PC-3 (cell line): ENCODE measurements at regions not wholly inside any gene's neighbourhood (a gene's known extent, or its start where the extent isn't known, plus 50 kb on each side); places are given as distances from the start of the nearest gene placed in this dataset.
A peak's percentile ranks its signal among the peaks of the same experiment; 100 is the strongest.

Experiments
- ATAC-seq: fragments of 200-7000 bp; cut with Tn5 transposase; 2 replicates; pipeline ENCODE4 v1.9.1; 2020; ENCODE audit warnings: mild to moderate bottlenecking, moderate library complexity
- BruUV-seq: library from RNA; stranded (reverse); fragments of 400-500 nt; replicated peaks from 2 replicates; lab custom pipeline; 2021; lab: Mats Ljungman, UMichigan
- CTCF ChIA-PET: fragments of 300-600 bp; sonication (Branson Sonifier 250); formaldehyde crosslinking; loops from one replicate; lab custom pipeline; 2022; ENCODE audit warnings: antibody characterized with exemption; lab: Charles Lee
- POLR2A ChIA-PET: fragments of 300-600 bp; sonication (Branson Sonifier 250); formaldehyde crosslinking; loops from one replicate; lab custom pipeline; 2022; ENCODE audit warnings: antibody characterized with exemption; ENCODE audit not compliant: unreplicated experiment; lab: Charles Lee
- DNase-seq: peaks from one replicate; pipeline ENCODE4 v3.0.0-alpha.2; 2015
- H2AFZ ChIP-seq: fragments of 300-600 bp; sonication (generic); 2 replicates; pipeline ENCODE4 v1.6.0; 2016; ENCODE audit warnings: antibody characterized with exemption, low read length
- H3F3A ChIP-seq: fragments of 300-600 bp; sonication (generic); one replicate; pipeline ENCODE4 v1.6.0; 2017; ENCODE audit warnings: antibody characterized with exemption, low read length, control low read depth, mild to moderate bottlenecking; ENCODE audit not compliant: unreplicated experiment
- H3K27ac ChIP-seq: fragments of 300-600 bp; sonication (generic); 2 replicates; pipeline ENCODE4 v1.5.1; 2016; ENCODE audit warnings: mild to moderate bottlenecking, low read length
- H3K27me3 ChIP-seq: fragments of 300-600 bp; sonication (generic); 2 replicates; pipeline ENCODE4 v1.6.1; 2016; ENCODE audit warnings: low read length, mixed read lengths
- H3K36me3 ChIP-seq: fragments of 300-600 bp; sonication (generic); 2 replicates; pipeline ENCODE4 v1.6.1; 2016; ENCODE audit warnings: low read depth, mixed run types, low read length, mixed read lengths
- H3K4me1 ChIP-seq: fragments of 300-600 bp; sonication (generic); 2 replicates; pipeline ENCODE4 v1.5.1; 2016; ENCODE audit warnings: low read length; ENCODE audit not compliant: insufficient read depth
- H3K4me2 ChIP-seq: fragments of 300-600 bp; sonication (generic); 2 replicates; pipeline ENCODE4 v1.6.0; 2016; ENCODE audit warnings: low read length
- H3K4me3 ChIP-seq: fragments of 300-600 bp; sonication (generic); 2 replicates; pipeline ENCODE4 v1.5.1; 2016; ENCODE audit warnings: mild to moderate bottlenecking, low read length, mixed read lengths
- H3K79me2 ChIP-seq: fragments of 300-600 bp; sonication (generic); 2 replicates; pipeline ENCODE4 v1.6.1; 2017; ENCODE audit warnings: low read length, mixed read lengths
- H3K9ac ChIP-seq: fragments of 300-600 bp; sonication (generic); 2 replicates; pipeline ENCODE4 v1.6.0; 2016; ENCODE audit warnings: mild to moderate bottlenecking, low read length
- H3K9me2 ChIP-seq: fragments of 300-600 bp; sonication (generic); replicated peaks from 2 replicates; pipeline ENCODE4 v1.6.1; 2016; ENCODE audit warnings: mixed run types, low read length, mixed read lengths
- H3K9me3 ChIP-seq: fragments of 300-600 bp; sonication (generic); 2 replicates; pipeline ENCODE4 v1.6.1; 2016; ENCODE audit warnings: low read length, mixed read lengths
- H4K20me1 ChIP-seq: fragments of 300-600 bp; sonication (generic); 2 replicates; pipeline ENCODE4 v1.6.1; 2016; ENCODE audit warnings: low read length, mixed read lengths
- EZH2 ChIP-seq: fragments of 300-600 bp; sonication (generic); IDR thresholded peaks from one replicate; pipeline ENCODE4 v1.6.1; 2017; ENCODE audit warnings: antibody characterized with exemption, mild to moderate bottlenecking, low read length; ENCODE audit not compliant: unreplicated experiment
- EZH2phosphoT487 ChIP-seq: fragments of 300-600 bp; sonication (generic); IDR thresholded peaks from 2 replicates; pipeline ENCODE4 v1.6.1; 2018; ENCODE audit warnings: mild to moderate bottlenecking, antibody characterized with exemption, low read length, borderline replicate concordance
- intact Hi-C: fragments of 100-400 bp; cut with micrococcal nuclease; formaldehyde crosslinking; loops from 2 replicates; pipeline ENCODE4 v1.9.0; 2023
- TF ChIP-seq, protein P1 (sequence below): fragments of 300-600 bp; sonication (generic); conservative IDR thresholded peaks from 2 replicates; pipeline ENCODE4 v1.5.1; 2017; ENCODE audit warnings: antibody characterized with exemption, low read depth, mild to moderate bottlenecking, low read length

DNA sequence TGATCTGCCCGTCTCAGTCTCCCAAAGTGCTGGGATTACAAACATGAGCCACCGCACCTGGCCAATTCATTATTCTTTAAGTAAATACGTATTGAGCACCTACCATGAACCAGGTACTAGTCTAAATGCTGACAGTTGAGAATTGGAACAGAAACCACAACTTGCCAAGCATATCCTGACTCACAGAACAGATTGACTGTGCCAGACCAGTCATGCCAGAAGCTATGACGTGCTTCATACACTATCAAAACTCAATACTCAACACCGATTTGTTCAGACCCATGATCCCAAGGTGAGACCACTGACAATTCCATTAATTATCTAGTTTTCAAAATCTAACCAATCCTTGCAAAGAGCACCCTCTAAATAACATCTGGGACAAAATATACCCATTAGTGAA lies 148.6 kb downstream of the B3GNT2 start:
- H3K27me3 ChIP-seq, result no peaks in the 10 kb centered on the region
- TF ChIP-seq EZH2 (no peak), EZH2phosphoT487 (no peak)
- TF ChIP-seq, protein P1, sequence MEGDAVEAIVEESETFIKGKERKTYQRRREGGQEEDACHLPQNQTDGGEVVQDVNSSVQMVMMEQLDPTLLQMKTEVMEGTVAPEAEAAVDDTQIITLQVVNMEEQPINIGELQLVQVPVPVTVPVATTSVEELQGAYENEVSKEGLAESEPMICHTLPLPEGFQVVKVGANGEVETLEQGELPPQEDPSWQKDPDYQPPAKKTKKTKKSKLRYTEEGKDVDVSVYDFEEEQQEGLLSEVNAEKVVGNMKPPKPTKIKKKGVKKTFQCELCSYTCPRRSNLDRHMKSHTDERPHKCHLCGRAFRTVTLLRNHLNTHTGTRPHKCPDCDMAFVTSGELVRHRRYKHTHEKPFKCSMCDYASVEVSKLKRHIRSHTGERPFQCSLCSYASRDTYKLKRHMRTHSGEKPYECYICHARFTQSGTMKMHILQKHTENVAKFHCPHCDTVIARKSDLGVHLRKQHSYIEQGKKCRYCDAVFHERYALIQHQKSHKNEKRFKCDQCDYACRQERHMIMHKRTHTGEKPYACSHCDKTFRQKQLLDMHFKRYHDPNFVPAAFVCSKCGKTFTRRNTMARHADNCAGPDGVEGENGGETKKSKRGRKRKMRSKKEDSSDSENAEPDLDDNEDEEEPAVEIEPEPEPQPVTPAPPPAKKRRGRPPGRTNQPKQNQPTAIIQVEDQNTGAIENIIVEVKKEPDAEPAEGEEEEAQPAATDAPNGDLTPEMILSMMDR, result no peak
- no peak overlapping the region for H3K4me3 ChIP-seq
- CTCF ChIA-PET, result no interaction called here
- no peak overlapping the region for H3K4me2 ChIP-seq
- H3K9me2 ChIP-seq, result no peaks in the 10 kb centered on the region
- H3K9ac ChIP-seq, result no peak overlapping the region
- POLR2A ChIA-PET, result no interaction called here
- DNase-seq, result peak; percentile 89
- H3K79me2 ChIP-seq, result no peaks in the 10 kb centered on the region
- peak; percentile 92 for ATAC-seq
- H3K27ac ChIP-seq, result no peak overlapping the region
- H3F3A ChIP-seq, result no peaks in the 10 kb centered on the region
- no peaks in the 10 kb centered on the region for H3K36me3 ChIP-seq
- H3K9me3 ChIP-seq, result no peaks in the 10 kb centered on the region
- H2AFZ ChIP-seq, result no peak overlapping the region
- H4K20me1 ChIP-seq, result no peaks in the 10 kb centered on the region
- intact Hi-C loops, result no loop called here
- H3K4me1 ChIP-seq, result peaks cover 3% of the 10 kb centered on the region; the same call in 1 of the 2 replicates
- BruUV-seq, result no TSS peak

DNA sequence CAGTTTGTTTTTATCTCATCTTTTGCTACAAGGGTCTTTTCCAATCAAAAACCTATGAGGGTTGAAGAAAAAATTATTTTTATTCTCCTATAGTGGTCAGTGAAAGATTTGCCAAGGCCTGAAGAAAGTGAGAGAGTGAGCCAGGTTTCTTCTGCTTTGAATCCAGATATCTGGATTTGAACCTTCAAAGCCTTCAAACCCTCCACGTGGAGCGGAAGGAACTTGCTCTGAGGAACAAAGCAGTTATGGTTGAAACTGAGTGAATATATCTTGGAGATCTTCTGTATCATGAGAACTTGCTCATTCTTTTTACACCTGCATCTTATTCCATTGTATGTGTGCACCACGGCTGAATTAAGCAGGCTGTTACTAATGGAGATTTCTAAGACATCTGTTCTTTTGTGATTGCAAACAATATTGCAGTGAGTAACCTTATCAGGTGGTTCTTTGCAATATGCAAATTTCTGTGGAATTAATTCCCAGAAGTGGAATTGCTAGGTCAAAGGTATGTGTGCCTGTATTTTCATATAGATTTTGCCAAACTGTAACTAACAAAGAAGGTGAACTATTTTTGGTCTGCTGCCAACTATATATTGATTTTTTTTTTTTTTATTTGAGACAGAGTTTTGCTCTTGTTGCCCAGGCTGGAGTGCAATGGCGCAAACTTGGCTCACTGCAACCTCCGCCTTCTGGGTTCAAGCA lies 147.9 kb downstream of the B3GNT2 start:
- POLR2A ChIA-PET, result no interaction called here
- Histone ChIP-seq H3K4me2 (no peak overlapping the region), H4K20me1 (no peaks in the 10 kb centered on the region), H3K9ac (no peak overlapping the region), H3K79me2 (no peaks in the 10 kb centered on the region), H3K36me3 (no peaks in the 10 kb centered on the region), H3K27me3 (no peaks in the 10 kb centered on the region), H3F3A (no peaks in the 10 kb centered on the region), H3K9me3 (no peaks in the 10 kb centered on the region), H3K4me3 (no peak overlapping the region), H2AFZ (no peak overlapping the region), H3K27ac (no peak overlapping the region), H3K4me1 (peaks cover 3% of the 10 kb centered on the region; the same call in 1 of the 2 replicates), H3K9me2 (no peaks in the 10 kb centered on the region)
- CTCF ChIA-PET, result no interaction called here
- ATAC-seq, result no peak
- TF ChIP-seq, protein P1, result no peak
- no peak for TF ChIP-seq EZH2
- no peak for TF ChIP-seq EZH2phosphoT487
- no TSS peak for BruUV-seq
- intact Hi-C loops, result no loop called here
- peak; percentile 8 for DNase-seq

DNA sequence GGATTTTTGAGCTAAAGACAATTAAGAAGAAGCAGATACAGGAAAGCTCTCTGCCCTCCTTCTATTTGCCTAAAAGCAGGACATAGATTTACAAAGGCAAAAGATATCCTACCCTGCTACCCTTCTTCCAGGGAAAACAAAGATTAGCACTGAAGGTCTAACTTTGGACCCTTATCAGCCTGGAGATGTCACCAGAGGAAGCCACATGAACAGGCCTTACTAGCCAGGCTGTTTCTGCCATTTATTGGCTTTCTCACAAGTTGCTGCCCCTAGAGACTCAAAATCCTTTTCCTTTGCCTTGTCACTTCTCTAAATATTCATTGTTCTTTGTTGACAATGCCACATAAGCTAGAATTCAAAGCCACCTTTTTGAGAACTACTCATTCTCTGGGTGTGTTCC lies 147.3 kb downstream of the B3GNT2 start:
- TF ChIP-seq, protein P1, result no peak
- no peak for ATAC-seq
- Histone ChIP-seq H3K9ac (no peak overlapping the region), H3K27ac (no peak overlapping the region), H3K36me3 (no peaks in the 10 kb centered on the region), H2AFZ (no peak overlapping the region), H3F3A (no peaks in the 10 kb centered on the region), H3K4me2 (no peak overlapping the region), H3K9me2 (no peaks in the 10 kb centered on the region), H3K4me1 (peaks cover 3% of the 10 kb centered on the region; the same call in 1 of the 2 replicates), H3K4me3 (no peak overlapping the region), H3K79me2 (no peaks in the 10 kb centered on the region), H3K27me3 (no peaks in the 10 kb centered on the region), H4K20me1 (no peaks in the 10 kb centered on the region), H3K9me3 (no peaks in the 10 kb centered on the region)
- no TSS peak for BruUV-seq
- POLR2A ChIA-PET, result no interaction called here
- no peak for DNase-seq
- CTCF ChIA-PET, result no interaction called here
- intact Hi-C loops, result no loop called here
